SK-N-SH (cell line): ENCODE measurements at regions not wholly inside any gene's neighbourhood (a gene's known extent, or its start where the extent isn't known, plus 50 kb on each side); places are given as distances from the start of the nearest gene placed in this dataset.

Source experiments
- CTCF ChIA-PET: fragments of 300-600, 350-600 bp; formaldehyde crosslinking; extraction: SDS; loops from one replicate; lab custom pipeline; 2021; lab: Yijun Ruan, JAX
- POLR2A ChIA-PET: fragments of 350-600 bp; sonication (Branson Sonifier 250); formaldehyde crosslinking; extraction: SDS; loops from one replicate; lab custom pipeline; 2020; ENCODE audit warnings: antibody characterized with exemption, inconsistent platforms; lab: Yijun Ruan, JAX
- DNase-seq: peaks from one replicate; pipeline ENCODE4 v3.0.0; 2012
- H2AFZ ChIP-seq: fragments of 200-600 bp; sonication (generic); 2 replicates; pipeline ENCODE4 v1.8.1; 2016; ENCODE audit warnings: antibody characterized with exemption, mild to moderate bottlenecking, low read depth
- H3F3A ChIP-seq: fragments of 200-600 bp; sonication (generic); replicated peaks from 2 replicates; pipeline ENCODE3; 2016; ENCODE audit warnings: antibody characterized with exemption, mild to moderate bottlenecking; ENCODE audit not compliant: insufficient read depth
- H3K27ac ChIP-seq, 2 experiments: fragments of 200-500 bp in 1 of 2; fragments of 200-600 bp in 1 of 2; sonication (Bioruptor generic) in 1 of 2; sonication (generic), shearing (Covaris generic) in 1 of 2; 2 replicates each; pipeline versions ENCODE4 v1.5.1 to v1.6.1; 2014 to 2016; ENCODE audit warnings: low read depth in 2 of 2, inconsistent platforms in 1 of 2, low read length in 1 of 2, mild to moderate bottlenecking in 1 of 2, mixed read lengths in 1 of 2
- H3K27me3 ChIP-seq: fragments of 200-600 bp; sonication (generic), shearing (Covaris generic); 2 replicates; pipeline ENCODE4 v1.6.1; 2016; ENCODE audit warnings: mixed run types; ENCODE audit not compliant: insufficient read depth
- H3K36me3 ChIP-seq, 2 experiments: fragments of 200-500 bp in 1 of 2; fragments of 200-600 bp in 1 of 2; sonication (Bioruptor generic) in 1 of 2; sonication (generic) in 1 of 2; replicated peaks in 1 of 2; 2 replicates each; pipeline versions ENCODE3 to v1.5.1; 2014 to 2016; ENCODE audit warnings: low read length in 1 of 2, mild to moderate bottlenecking in 1 of 2; ENCODE audit not compliant: insufficient read depth in 2 of 2, control insufficient read depth in 1 of 2
- H3K4me1 ChIP-seq, 2 experiments: fragments of 200-500 bp in 1 of 2; fragments of 200-600 bp in 1 of 2; sonication (Bioruptor generic) in 1 of 2; sonication (generic), shearing (Covaris generic) in 1 of 2; 2 replicates each; pipeline versions ENCODE4 v1.5.1 to v1.6.1; 2014 to 2016; ENCODE audit warnings: low read depth in 1 of 2, low read length in 1 of 2, mixed run types in 1 of 2; ENCODE audit not compliant: insufficient read depth in 2 of 2, control insufficient read depth in 1 of 2
- H3K4me2 ChIP-seq: fragments of 200-600 bp; sonication (generic), shearing (Covaris generic); 2 replicates; pipeline ENCODE4 v1.6.1; 2017; ENCODE audit warnings: mixed run types
- H3K4me3 ChIP-seq, 2 experiments: fragments of 200-500 bp in 1 of 2; fragments of 200-600 bp in 1 of 2; sonication (Bioruptor generic) in 1 of 2; sonication (generic), shearing (Covaris generic) in 1 of 2; 2 replicates each; pipeline versions ENCODE4 v1.5.1 to v1.8.1; 2014 to 2016; ENCODE audit warnings: low read depth in 2 of 2, inconsistent platforms in 1 of 2, low read length in 1 of 2, mild to moderate bottlenecking in 1 of 2, mixed read lengths in 1 of 2, moderate library complexity in 1 of 2
- H3K79me2 ChIP-seq: fragments of 200-600 bp; sonication (generic); 2 replicates; pipeline ENCODE4 v1.8.1; 2017; ENCODE audit warnings: mild to moderate bottlenecking; ENCODE audit not compliant: insufficient read depth
- H3K9ac ChIP-seq: fragments of 200-600 bp; sonication (generic); 2 replicates; pipeline ENCODE4 v1.6.1; 2017; ENCODE audit warnings: mixed run types
- H3K9me2 ChIP-seq: fragments of 200-600 bp; sonication (generic); 2 replicates; pipeline ENCODE4 v1.6.1; 2017; ENCODE audit warnings: mixed run types
- H3K9me3 ChIP-seq: fragments of 200-600 bp; sonication (generic); 2 replicates; pipeline ENCODE4 v1.6.1; 2017; ENCODE audit warnings: mixed run types, mild to moderate bottlenecking, moderate library complexity
- H4K20me1 ChIP-seq: fragments of 200-600 bp; sonication (generic); 2 replicates; pipeline ENCODE4 v1.6.1; 2017; ENCODE audit warnings: mild to moderate bottlenecking, mixed run types; ENCODE audit not compliant: insufficient read depth
- CHD2 ChIP-seq: fragments of 150-350 bp; IDR thresholded peaks from 2 replicates; pipeline ENCODE4 v1.6.1; 2018; ENCODE audit warnings: low read length; ENCODE audit not compliant: partially characterized antibody
- ELF1 ChIP-seq: IDR thresholded peaks from 2 replicates; pipeline ENCODE4 v1.4.0; 2012
- EP300 ChIP-seq, 2 experiments: IDR thresholded peaks; 2 replicates each; pipeline versions ENCODE4 v1.4.0 to v1.6.1; 2012; ENCODE audit warnings: borderline replicate concordance in 1 of 2, low read depth in 1 of 2, low read length in 1 of 2
- FOSL2 ChIP-seq: IDR thresholded peaks from 2 replicates; pipeline ENCODE4 v1.4.0; 2012; ENCODE audit warnings: low read depth, mild to moderate bottlenecking, moderate library complexity, borderline replicate concordance
- FOXM1 ChIP-seq: IDR thresholded peaks from 2 replicates; pipeline ENCODE4 v1.4.0; 2012; ENCODE audit warnings: low read depth, mild to moderate bottlenecking
- IRF3 ChIP-seq: fragments of 150-350 bp; IDR thresholded peaks from 2 replicates; pipeline ENCODE4 v1.6.1; 2016; ENCODE audit warnings: mild to moderate bottlenecking, low read depth, low read length
- JUND ChIP-seq: IDR thresholded peaks from 2 replicates; pipeline ENCODE4 v1.4.0; 2012
- MAX ChIP-seq: IDR thresholded peaks from 2 replicates; pipeline ENCODE4 v1.4.0; 2012; ENCODE audit warnings: low read depth
- MXI1 ChIP-seq: IDR thresholded peaks from 2 replicates; pipeline ENCODE4 v1.6.1; 2012; ENCODE audit warnings: mild to moderate bottlenecking, low read depth, low read length, improper control_type of control experiment
- PBX3 ChIP-seq: IDR thresholded peaks from 2 replicates; pipeline ENCODE4; 2012
- POLR2AphosphoS5 ChIP-seq: IDR thresholded peaks from 2 replicates; pipeline ENCODE4 v1.6.1; 2012; ENCODE audit warnings: low read depth, low read length
- RAD21 ChIP-seq: IDR thresholded peaks from 2 replicates; pipeline ENCODE4 v1.6.1; 2012; ENCODE audit warnings: mild to moderate bottlenecking, low read length
- RCOR1 ChIP-seq: fragments of 150-350 bp; IDR thresholded peaks from 2 replicates; pipeline ENCODE4 v1.6.1; 2017; ENCODE audit warnings: antibody characterized with exemption, low read length
- REST ChIP-seq: IDR thresholded peaks from 2 replicates; pipeline ENCODE4 v1.6.1; 2012; ENCODE audit warnings: mild to moderate bottlenecking, low read depth, low read length, moderate library complexity
- RXRA ChIP-seq: IDR thresholded peaks from 2 replicates; pipeline ENCODE4 v1.4.0; 2012; ENCODE audit warnings: low read depth, mild to moderate bottlenecking, borderline replicate concordance
- SIN3A ChIP-seq: IDR thresholded peaks from 2 replicates; pipeline ENCODE4 v1.6.1; 2012; ENCODE audit warnings: low read depth, mild to moderate bottlenecking, low read length, moderate library complexity, borderline replicate concordance
- TCF12 ChIP-seq: IDR thresholded peaks from 2 replicates; pipeline ENCODE4 v1.4.0; 2012
- USF2 ChIP-seq: fragments of 150-350 bp; IDR thresholded peaks from 2 replicates; pipeline ENCODE4 v1.6.1; 2017; ENCODE audit warnings: antibody characterized with exemption, low read length, low read depth, borderline replicate concordance
- WGBS: methylation state at CpG from one replicate; pipeline ENCODE4 v1.1.6; 2017; ENCODE audit warnings: low lambda C conversion rate; 5-methylcytosine and 5-hydroxymethylcytosine counted together

GRCh38 chr5:89954916-89955315, 454.6 kb downstream of the CETN3 start:
- H3K4me1 ChIP-seq, result no peaks in the 10 kb centered on the region; a peak in 1 of 4 replicates
- 74% methylated on average over 4 of the region's 4 CpGs for WGBS
- H3K9ac ChIP-seq, result no peak overlapping the region
- no peaks in the 10 kb centered on the region; the same call in 1 of the 2 replicates for H3K9me2 ChIP-seq
- H3K27me3 ChIP-seq, result no peaks in the 10 kb centered on the region
- H2AFZ ChIP-seq, result no peak overlapping the region
- H3K79me2 ChIP-seq, result no peaks in the 10 kb centered on the region
- H3K4me2 ChIP-seq, result no peak overlapping the region
- CTCF ChIA-PET, result no interaction called here
- H3K4me3 ChIP-seq, result no peak overlapping the region
- POLR2A ChIA-PET, result no interaction called here
- no peak overlapping the region for H3K27ac ChIP-seq
- no peaks in the 10 kb centered on the region for H4K20me1 ChIP-seq
- no peaks in the 10 kb centered on the region for H3K9me3 ChIP-seq
- TF ChIP-seq POLR2AphosphoS5 (no peak), REST (no peak), SIN3A (no peak), IRF3 (no peak), CHD2 (no peak), FOXM1 (no peak), USF2 (no peak), JUND (no peak), TCF12 (no peak), RXRA (no peak), EP300 (IDR thresholded peaks at IDR 0.05; ENCODE audit: borderline replicate concordance in 1 of 2, low read depth in 1 of 2, low read length in 1 of 2) (no peak), ELF1 (no peak)
- no peak for DNase-seq
- H3K36me3 ChIP-seq, result no peaks in the 10 kb centered on the region
- no peaks in the 10 kb centered on the region for H3F3A ChIP-seq

GRCh38 chr5:89951876-89952275, 457.7 kb downstream of the CETN3 start:
- CTCF ChIA-PET, result no interaction called here
- TF ChIP-seq MXI1 (no peak), ELF1 (no peak), PBX3 (no peak), RCOR1 (no peak), FOSL2 (no peak), CHD2 (no peak), POLR2AphosphoS5 (no peak), MAX (no peak), RAD21 (no peak)
- no peak overlapping the region for H3K4me3 ChIP-seq
- 42% methylated on average over 2 of the region's 2 CpGs for WGBS
- H3K27ac ChIP-seq, result no peak overlapping the region
- no peaks in the 10 kb centered on the region for H3K79me2 ChIP-seq
- H3K4me2 ChIP-seq, result no peak overlapping the region
- no peaks in the 10 kb centered on the region for H3K36me3 ChIP-seq
- H3K27me3 ChIP-seq, result no peaks in the 10 kb centered on the region
- H2AFZ ChIP-seq, result no peak overlapping the region
- POLR2A ChIA-PET, result no interaction called here
- no peaks in the 10 kb centered on the region; a peak in 1 of 4 replicates for H3K4me1 ChIP-seq
- H3K9me3 ChIP-seq, result no peaks in the 10 kb centered on the region
- no peak for DNase-seq
- no peak overlapping the region for H3K9ac ChIP-seq
- H3F3A ChIP-seq, result no peaks in the 10 kb centered on the region
- H4K20me1 ChIP-seq, result no peaks in the 10 kb centered on the region
- H3K9me2 ChIP-seq, result no peaks in the 10 kb centered on the region; the same call in 1 of the 2 replicates
